Stimulated activated CD4-positive, alpha-beta T cell treated with anti-CD3 and anti-CD28 coated beads, Interleukin-4, amount 100 ng/mL, for 4 hours (primary cell): ENCODE measurements at regions not wholly inside any gene's neighbourhood (a gene's known extent, or its start where the extent isn't known, plus 50 kb on each side); places are given as distances from the start of the nearest gene placed in this dataset.

Experiments used
- DNase-seq, 2 experiments: peaks; one replicate each; pipeline ENCODE4 v3.0.0-alpha.2; 2020

- no peak for DNase-seq
These were observed 53.4 kb upstream of the PRKACB start for GRCh38 chr1:84090447-84091245.

- no peak for DNase-seq
These were observed 54.2 kb upstream of the PRKACB start for GRCh38 chr1:84089867-84090266.

GRCh38 chr1:84089465-84089864 lies 54.6 kb upstream of the PRKACB start:
- DNase-seq: no peak

- DNase-seq: no peak
These were observed 57.5 kb upstream of the PRKACB start for GRCh38 chr1:84086616-84087015.

GRCh38 chr1:84086189-84086588 lies 57.9 kb upstream of the PRKACB start:
- no peak for DNase-seq

GRCh38 chr1:84083307-84083706 lies 60.8 kb upstream of the PRKACB start:
- no peak for DNase-seq

GRCh38 chr1:84078842-84079202 lies 65.2 kb upstream of the PRKACB start:
- no peak for DNase-seq

GRCh38 chr1:84078108-84078841 lies 65.8 kb upstream of the PRKACB start:
- DNase-seq: peak in 1 of 2 experiments; percentile 18

- DNase-seq: peak; percentile 67 to 71
These were observed 66.5 kb upstream of the PRKACB start for GRCh38 chr1:84077476-84078107.

GRCh38 chr1:84073266-84073665 lies 70.8 kb upstream of the PRKACB start:
- no peak for DNase-seq

GRCh38 chr1:84069236-84069845 lies 70.4 kb upstream of the TTLL7 start:
- DNase-seq: no peak

- no peak for DNase-seq
These were observed 63.6 kb upstream of the TTLL7 start for GRCh38 chr1:84062496-84062895.

GRCh38 chr1:84061336-84061735 lies 62.4 kb upstream of the TTLL7 start:
- no peak for DNase-seq

- DNase-seq: no peak
These were observed 61.8 kb upstream of the TTLL7 start for GRCh38 chr1:84060781-84061180.

- no peak for DNase-seq
These were observed 49.9 kb upstream of the TTLL7 start for GRCh38 chr1:84048820-84049219.
